ENCODE measurements at regions not wholly inside any gene's neighbourhood (a gene's known extent, or its start where the extent isn't known, plus 50 kb on each side); places are given as distances from the start of the nearest gene placed in this dataset.

- no peak for DNase-seq (ENCODE audit: low read depth in 1 of 2, low spot score in 1 of 2)
- Histone ChIP-seq H3K27me3 (ENCODE audit: insufficient read depth, poor library complexity, severe bottlenecking) (no peaks in the 10 kb centered on the region), H3K4me3 (replicated peaks; ENCODE audit: insufficient read depth, low read length) (no peak overlapping the region), H3K27ac (replicated peaks) (no peak overlapping the region)
- no peak for TF ChIP-seq POLR2AphosphoS5 (IDR thresholded peaks at IDR 0.05; ENCODE audit: low read depth)
- no peak for TF ChIP-seq REST (IDR thresholded peaks at IDR 0.05; ENCODE audit: insufficient replicate concordance, low read depth)
- no peak for TF ChIP-seq SPI1 (IDR thresholded peaks at IDR 0.05; ENCODE audit: borderline replicate concordance, low read depth)
- no peak for TF ChIP-seq GABPA (IDR thresholded peaks at IDR 0.05; ENCODE audit: low read depth)
- no peak for TF ChIP-seq CTCF (IDR thresholded peaks at IDR 0.05; ENCODE audit: insufficient read depth, low read length)
Measured at GRCh38 chr18:60021556-60021955, 121.8 kb downstream of the PMAIP1 start.

- Histone ChIP-seq H3K4me3 (replicated peaks; ENCODE audit: insufficient read depth, low read length) (no peak overlapping the region), H3K27ac (replicated peaks) (no peak overlapping the region), H3K27me3 (ENCODE audit: insufficient read depth, poor library complexity, severe bottlenecking) (no peaks in the 10 kb centered on the region)
- TF ChIP-seq GABPA (IDR thresholded peaks at IDR 0.05; ENCODE audit: low read depth): no peak
- TF ChIP-seq SPI1 (IDR thresholded peaks at IDR 0.05; ENCODE audit: borderline replicate concordance, low read depth): no peak
- no peak for TF ChIP-seq POLR2AphosphoS5 (IDR thresholded peaks at IDR 0.05; ENCODE audit: low read depth)
- no peak for TF ChIP-seq CTCF (IDR thresholded peaks at IDR 0.05; ENCODE audit: insufficient read depth, low read length)
- TF ChIP-seq REST (IDR thresholded peaks at IDR 0.05; ENCODE audit: insufficient replicate concordance, low read depth): no peak
- DNase-seq (ENCODE audit: low read depth in 1 of 2, low spot score in 1 of 2): no peak
Measured at GRCh38 chr18:60020107-60020925, 120.5 kb downstream of the PMAIP1 start.

DNA sequence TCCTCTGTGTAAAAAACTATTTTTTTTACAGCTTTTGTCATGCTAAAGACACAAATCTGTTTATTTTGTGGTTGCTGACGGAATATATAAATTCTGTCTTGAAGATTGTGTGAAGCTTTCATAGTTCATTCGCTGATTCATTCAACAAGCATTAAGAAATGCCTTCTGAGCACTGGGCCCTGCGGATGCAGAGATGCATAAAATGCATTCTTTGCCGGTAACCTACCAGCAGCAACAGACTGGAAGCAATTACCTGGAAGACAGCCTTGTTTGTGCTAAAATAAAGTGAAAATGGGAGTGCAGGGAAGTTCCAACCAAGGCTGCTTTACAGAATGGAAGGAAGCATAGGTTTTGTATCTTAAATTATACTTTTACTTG lies 119.7 kb downstream of the PMAIP1 start:
- H3K27me3 ChIP-seq (ENCODE audit: insufficient read depth, poor library complexity, severe bottlenecking): no peaks in the 10 kb centered on the region
- TF ChIP-seq SPI1 (IDR thresholded peaks at IDR 0.05; ENCODE audit: borderline replicate concordance, low read depth) (no peak), REST (IDR thresholded peaks at IDR 0.05; ENCODE audit: insufficient replicate concordance, low read depth) (no peak), CTCF (IDR thresholded peaks at IDR 0.05; ENCODE audit: insufficient read depth, low read length) (no peak), GABPA (IDR thresholded peaks at IDR 0.05; ENCODE audit: low read depth) (no peak), POLR2AphosphoS5 (IDR thresholded peaks at IDR 0.05; ENCODE audit: low read depth) (no peak)
- DNase-seq (ENCODE audit: low read depth in 1 of 2, low spot score in 1 of 2): no peak
- no peak overlapping the region for H3K4me3 ChIP-seq (replicated peaks; ENCODE audit: insufficient read depth, low read length)
- no peak overlapping the region for H3K27ac ChIP-seq (replicated peaks)

Measured in HL-60 (cell line).